ENCODE measurements at regions not wholly inside any gene's neighbourhood (a gene's known extent, or its start where the extent isn't known, plus 50 kb on each side); places are given as distances from the start of the nearest gene placed in this dataset.

GRCh38 chr5:117982691-117983090, 1005.7 kb downstream of the DTWD2 start:
- TF ChIP-seq, protein P1, sequence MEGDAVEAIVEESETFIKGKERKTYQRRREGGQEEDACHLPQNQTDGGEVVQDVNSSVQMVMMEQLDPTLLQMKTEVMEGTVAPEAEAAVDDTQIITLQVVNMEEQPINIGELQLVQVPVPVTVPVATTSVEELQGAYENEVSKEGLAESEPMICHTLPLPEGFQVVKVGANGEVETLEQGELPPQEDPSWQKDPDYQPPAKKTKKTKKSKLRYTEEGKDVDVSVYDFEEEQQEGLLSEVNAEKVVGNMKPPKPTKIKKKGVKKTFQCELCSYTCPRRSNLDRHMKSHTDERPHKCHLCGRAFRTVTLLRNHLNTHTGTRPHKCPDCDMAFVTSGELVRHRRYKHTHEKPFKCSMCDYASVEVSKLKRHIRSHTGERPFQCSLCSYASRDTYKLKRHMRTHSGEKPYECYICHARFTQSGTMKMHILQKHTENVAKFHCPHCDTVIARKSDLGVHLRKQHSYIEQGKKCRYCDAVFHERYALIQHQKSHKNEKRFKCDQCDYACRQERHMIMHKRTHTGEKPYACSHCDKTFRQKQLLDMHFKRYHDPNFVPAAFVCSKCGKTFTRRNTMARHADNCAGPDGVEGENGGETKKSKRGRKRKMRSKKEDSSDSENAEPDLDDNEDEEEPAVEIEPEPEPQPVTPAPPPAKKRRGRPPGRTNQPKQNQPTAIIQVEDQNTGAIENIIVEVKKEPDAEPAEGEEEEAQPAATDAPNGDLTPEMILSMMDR (IDR thresholded peaks at IDR 0.05) = no peak
- TF ChIP-seq POLR2AphosphoS5 (IDR thresholded peaks at IDR 0.05) = no peak
- no peak for TF ChIP-seq EP300 (IDR thresholded peaks at IDR 0.05)
- TF ChIP-seq POLR2A (IDR thresholded peaks at IDR 0.05) = no peak
